WTC11 (cell line): ENCODE measurements at regions not wholly inside any gene's neighbourhood (a gene's known extent, or its start where the extent isn't known, plus 50 kb on each side); places are given as distances from the start of the nearest gene placed in this dataset.

Experiments used
- ATAC-seq: fragments of 200-7000 bp; cut with Tn5 transposase; 2 replicates; pipeline ENCODE4 v1.10.0; 2021; ENCODE audit warnings: mild to moderate bottlenecking, moderate library complexity
- CTCF ChIA-PET: fragments of 300-600 bp; sonication (Branson Sonifier 250); formaldehyde crosslinking; loops from one replicate; lab custom pipeline; 2021; ENCODE audit warnings: antibody characterized with exemption; lab: Charles Lee
- POLR2A ChIA-PET: fragments of 350-600 bp; sonication (Branson Sonifier 250); formaldehyde crosslinking; loops from one replicate; lab custom pipeline; 2021; ENCODE audit warnings: antibody characterized with exemption; lab: Charles Lee
- DNase-seq: peaks from one replicate; pipeline ENCODE4 v3.0.0; 2021; ENCODE audit warnings: low spot score
- H3K27ac Mint-ChIP-seq: 2 replicates; pipeline ENCODE4 v1.8.0; 2021; ENCODE audit warnings: mixed read lengths
- H3K27me3 Mint-ChIP-seq: 2 replicates; pipeline ENCODE4 v1.8.0; 2021; ENCODE audit warnings: low read depth, mild to moderate bottlenecking, moderate library complexity, mixed read lengths
- H3K36me3 Mint-ChIP-seq: 2 replicates; pipeline ENCODE4 v1.8.0; 2021; ENCODE audit warnings: mixed read lengths
- H3K4me1 Mint-ChIP-seq: 2 replicates; pipeline ENCODE4 v1.8.0; 2022; ENCODE audit warnings: mixed read lengths
- H3K4me3 Mint-ChIP-seq: 2 replicates; pipeline ENCODE4 v1.8.0; 2021; ENCODE audit warnings: mild to moderate bottlenecking, moderate library complexity, mixed read lengths
- H3K9me3 Mint-ChIP-seq: 2 replicates; pipeline ENCODE4 v1.8.0; 2021; ENCODE audit warnings: mixed read lengths
- EMX1 ChIP-seq: fragments of 250-450 bp; sonication (Bioruptor Pico); IDR thresholded peaks from 2 replicates; pipeline ENCODE4 v1.8.0; 2021; ENCODE audit warnings: mild to moderate bottlenecking
- ESRRA ChIP-seq: sonication (generic); formaldehyde crosslinking; IDR thresholded peaks from 2 replicates; pipeline ENCODE4 v1.8.1; 2022; ENCODE audit warnings: mild to moderate bottlenecking, missing genetic modification reagents, borderline replicate concordance
- ETV6 ChIP-seq: sonication (generic); formaldehyde crosslinking; IDR thresholded peaks from 2 replicates; pipeline ENCODE4 v1.8.1; 2022; ENCODE audit warnings: mild to moderate bottlenecking, missing genetic modification reagents
- GRHL2 ChIP-seq: fragments of 250-450 bp; sonication (Bioruptor Pico); IDR thresholded peaks from 2 replicates; pipeline ENCODE4 v1.8.0; 2022; ENCODE audit warnings: mild to moderate bottlenecking, moderate library complexity; ENCODE audit not compliant: insufficient replicate concordance, severe bottlenecking
- HMGA2 ChIP-seq: fragments of 250-450 bp; sonication (Bioruptor Pico); IDR thresholded peaks from 2 replicates; pipeline ENCODE4 v1.4.0; 2021; ENCODE audit warnings: mild to moderate bottlenecking, moderate library complexity
- RORB ChIP-seq: fragments of 250-450 bp; sonication (Bioruptor Pico); IDR thresholded peaks from 2 replicates; pipeline ENCODE4 v1.9.0; 2021; ENCODE audit warnings: mild to moderate bottlenecking
- ZNF219 ChIP-seq: sonication (generic); formaldehyde crosslinking; IDR thresholded peaks from 2 replicates; pipeline ENCODE4 v1.8.0; 2023; ENCODE audit warnings: missing genetic modification reagents, mild to moderate bottlenecking, borderline replicate concordance
- ZNF263 ChIP-seq: sonication (generic); formaldehyde crosslinking; IDR thresholded peaks from 2 replicates; pipeline ENCODE4 v1.8.1; 2022; ENCODE audit warnings: low read depth, mild to moderate bottlenecking, moderate library complexity, missing genetic modification reagents
- ZNF317 ChIP-seq: sonication (generic); formaldehyde crosslinking; IDR thresholded peaks from 2 replicates; pipeline ENCODE4 v1.8.1; 2023; ENCODE audit warnings: low read depth, mild to moderate bottlenecking, moderate library complexity, missing genetic modification reagents, borderline replicate concordance
- TF ChIP-seq, protein P1 (sequence below): sonication (generic); formaldehyde crosslinking; IDR thresholded peaks from 2 replicates; pipeline ENCODE4 v1.8.0; 2022; ENCODE audit warnings: missing genetic modification reagents
- TF ChIP-seq, protein P2 (sequence below): sonication (generic); formaldehyde crosslinking; IDR thresholded peaks from 2 replicates; pipeline ENCODE4 v1.8.1; 2022; ENCODE audit warnings: mild to moderate bottlenecking, moderate library complexity, missing genetic modification reagents
- TF ChIP-seq, protein P3 (sequence below): sonication (generic); formaldehyde crosslinking; IDR thresholded peaks from 2 replicates; pipeline ENCODE4 v1.8.1; 2022; ENCODE audit warnings: missing genetic modification reagents, borderline replicate concordance

DNA sequence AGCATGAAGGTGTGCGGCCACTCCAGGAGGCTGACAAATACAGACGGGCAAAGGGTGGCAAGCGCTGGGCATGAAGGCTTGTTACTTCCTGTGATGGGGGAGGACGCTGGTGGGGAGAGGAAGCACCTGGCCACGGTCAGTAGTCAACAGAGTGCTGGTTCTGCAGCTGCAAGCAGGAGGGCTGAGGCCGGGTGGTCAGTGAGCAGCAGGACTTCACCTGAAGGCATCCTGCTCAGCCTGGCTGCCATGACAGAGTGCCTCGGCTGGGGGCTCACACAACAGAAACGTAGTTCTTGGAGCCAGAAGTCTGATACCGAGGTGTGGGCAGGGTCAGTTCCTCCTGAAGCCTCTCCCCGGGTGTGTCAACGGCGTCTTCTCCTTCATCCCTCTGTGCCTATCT, 118.6 kb upstream of the IRX4 start (continued):
- TF ChIP-seq, protein P1, sequence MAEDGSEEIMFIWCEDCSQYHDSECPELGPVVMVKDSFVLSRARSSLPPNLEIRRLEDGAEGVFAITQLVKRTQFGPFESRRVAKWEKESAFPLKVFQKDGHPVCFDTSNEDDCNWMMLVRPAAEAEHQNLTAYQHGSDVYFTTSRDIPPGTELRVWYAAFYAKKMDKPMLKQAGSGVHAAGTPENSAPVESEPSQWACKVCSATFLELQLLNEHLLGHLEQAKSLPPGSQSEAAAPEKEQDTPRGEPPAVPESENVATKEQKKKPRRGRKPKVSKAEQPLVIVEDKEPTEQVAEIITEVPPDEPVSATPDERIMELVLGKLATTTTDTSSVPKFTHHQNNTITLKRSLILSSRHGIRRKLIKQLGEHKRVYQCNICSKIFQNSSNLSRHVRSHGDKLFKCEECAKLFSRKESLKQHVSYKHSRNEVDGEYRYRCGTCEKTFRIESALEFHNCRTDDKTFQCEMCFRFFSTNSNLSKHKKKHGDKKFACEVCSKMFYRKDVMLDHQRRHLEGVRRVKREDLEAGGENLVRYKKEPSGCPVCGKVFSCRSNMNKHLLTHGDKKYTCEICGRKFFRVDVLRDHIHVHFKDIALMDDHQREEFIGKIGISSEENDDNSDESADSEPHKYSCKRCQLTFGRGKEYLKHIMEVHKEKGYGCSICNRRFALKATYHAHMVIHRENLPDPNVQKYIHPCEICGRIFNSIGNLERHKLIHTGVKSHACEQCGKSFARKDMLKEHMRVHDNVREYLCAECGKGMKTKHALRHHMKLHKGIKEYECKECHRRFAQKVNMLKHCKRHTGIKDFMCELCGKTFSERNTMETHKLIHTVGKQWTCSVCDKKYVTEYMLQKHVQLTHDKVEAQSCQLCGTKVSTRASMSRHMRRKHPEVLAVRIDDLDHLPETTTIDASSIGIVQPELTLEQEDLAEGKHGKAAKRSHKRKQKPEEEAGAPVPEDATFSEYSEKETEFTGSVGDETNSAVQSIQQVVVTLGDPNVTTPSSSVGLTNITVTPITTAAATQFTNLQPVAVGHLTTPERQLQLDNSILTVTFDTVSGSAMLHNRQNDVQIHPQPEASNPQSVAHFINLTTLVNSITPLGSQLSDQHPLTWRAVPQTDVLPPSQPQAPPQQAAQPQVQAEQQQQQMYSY = no peak
- TF ChIP-seq, protein P2, sequence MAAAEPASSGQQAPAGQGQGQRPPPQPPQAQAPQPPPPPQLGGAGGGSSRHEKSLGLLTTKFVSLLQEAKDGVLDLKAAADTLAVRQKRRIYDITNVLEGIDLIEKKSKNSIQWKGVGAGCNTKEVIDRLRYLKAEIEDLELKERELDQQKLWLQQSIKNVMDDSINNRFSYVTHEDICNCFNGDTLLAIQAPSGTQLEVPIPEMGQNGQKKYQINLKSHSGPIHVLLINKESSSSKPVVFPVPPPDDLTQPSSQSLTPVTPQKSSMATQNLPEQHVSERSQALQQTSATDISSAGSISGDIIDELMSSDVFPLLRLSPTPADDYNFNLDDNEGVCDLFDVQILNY (CRISPR knock-in tag) = no peak
- TF ChIP-seq HMGA2 (CRISPR knock-in tag) = no peak
- TF ChIP-seq, protein P3, sequence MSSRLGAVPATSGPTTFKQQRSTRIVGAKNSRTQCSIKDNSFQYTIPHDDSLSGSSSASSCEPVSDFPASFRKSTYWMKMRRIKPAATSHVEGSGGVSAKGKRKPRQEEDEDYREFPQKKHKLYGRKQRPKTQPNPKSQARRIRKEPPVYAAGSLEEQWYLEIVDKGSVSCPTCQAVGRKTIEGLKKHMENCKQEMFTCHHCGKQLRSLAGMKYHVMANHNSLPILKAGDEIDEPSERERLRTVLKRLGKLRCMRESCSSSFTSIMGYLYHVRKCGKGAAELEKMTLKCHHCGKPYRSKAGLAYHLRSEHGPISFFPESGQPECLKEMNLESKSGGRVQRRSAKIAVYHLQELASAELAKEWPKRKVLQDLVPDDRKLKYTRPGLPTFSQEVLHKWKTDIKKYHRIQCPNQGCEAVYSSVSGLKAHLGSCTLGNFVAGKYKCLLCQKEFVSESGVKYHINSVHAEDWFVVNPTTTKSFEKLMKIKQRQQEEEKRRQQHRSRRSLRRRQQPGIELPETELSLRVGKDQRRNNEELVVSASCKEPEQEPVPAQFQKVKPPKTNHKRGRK (CRISPR knock-in tag) = no peak

DNA sequence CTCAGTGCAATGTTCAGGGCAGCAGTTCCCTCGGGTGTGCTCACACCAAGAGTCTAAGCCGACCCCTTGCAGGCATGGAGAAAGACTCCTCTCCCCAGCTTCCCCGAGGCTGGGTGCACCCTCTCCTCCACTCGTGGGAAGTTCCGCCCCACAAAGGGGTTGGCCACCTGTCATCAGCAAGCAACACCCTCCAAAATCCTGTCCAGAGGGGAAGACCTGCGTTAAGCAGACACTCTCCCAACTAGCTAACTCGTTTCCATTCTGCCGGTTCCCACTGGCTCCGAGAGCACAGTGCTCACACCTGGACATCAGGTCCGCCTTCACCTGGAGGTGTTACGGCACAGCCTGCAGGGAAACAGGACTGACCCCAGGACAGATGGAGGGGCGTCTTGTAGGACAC, 117.9 kb upstream of the IRX4 start:
- ATAC-seq (no peak), DNase-seq (no peak)
- Mint-ChIP-seq H3K4me1 (peaks cover 13% of the 10 kb centered on the region), H3K36me3 (peaks cover 9% of the 10 kb centered on the region; the same call in 1 of the 2 replicates), H3K9me3 (peaks cover 17% of the 10 kb centered on the region), H3K27me3 (no peaks in the 10 kb centered on the region; the same call in 1 of the 2 replicates), H3K27ac (no peak overlapping the region), H3K4me3 (no peak overlapping the region)
- ChIA-PET CTCF (no interaction called here), POLR2A (no interaction called here)
- no peak for TF ChIP-seq ETV6 (CRISPR knock-in tag)
- no peak for TF ChIP-seq ESRRA (CRISPR knock-in tag)
- no peak for TF ChIP-seq ZNF219 (CRISPR knock-in tag)
- no peak for TF ChIP-seq GRHL2 (CRISPR knock-in tag)
- TF ChIP-seq EMX1 (CRISPR knock-in tag) = no peak
- TF ChIP-seq, protein P3 (CRISPR knock-in tag) = no peak

DNA sequence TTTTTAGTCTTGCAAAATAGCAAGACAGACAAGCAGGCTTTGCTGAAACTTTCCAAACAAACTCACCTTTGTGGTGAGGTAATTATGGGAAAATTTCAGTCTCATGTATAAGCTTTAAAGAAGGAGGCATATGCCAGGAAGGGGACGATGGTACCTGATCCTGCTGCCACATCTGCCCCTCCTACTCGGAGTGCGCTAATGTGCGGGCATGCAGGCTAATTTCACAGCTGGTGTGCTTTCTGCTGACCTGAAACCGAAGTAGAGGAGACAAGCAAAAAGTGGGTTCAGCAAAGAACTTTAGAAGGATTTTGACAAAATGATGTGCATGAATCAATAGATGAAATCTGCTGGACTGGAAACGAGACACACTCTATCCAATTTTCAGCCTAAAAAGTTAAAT, 117.1 kb upstream of the IRX4 start:
- ChIA-PET CTCF (no interaction called here), POLR2A (no interaction called here)
- no peak overlapping the region for H3K27ac Mint-ChIP-seq
- DNase-seq (no peak), ATAC-seq (no peak)
- peaks cover 17% of the 10 kb centered on the region for H3K9me3 Mint-ChIP-seq
- H3K4me1 Mint-ChIP-seq = peaks cover 13% of the 10 kb centered on the region
- H3K36me3 Mint-ChIP-seq = peaks cover 9% of the 10 kb centered on the region; the same call in 1 of the 2 replicates
- no peaks in the 10 kb centered on the region; the same call in 1 of the 2 replicates for H3K27me3 Mint-ChIP-seq
- no peak for TF ChIP-seq RORB (CRISPR knock-in tag)
- TF ChIP-seq ZNF317 (CRISPR knock-in tag) = 0 out of 2 replicates have a peak, but pooled peaks have one; percentile 42
- TF ChIP-seq ZNF263 (CRISPR knock-in tag) = no peak
- H3K4me3 Mint-ChIP-seq = no peak overlapping the region
